Ureter (tissue), 1 donor: ENCODE measurements at regions not wholly inside any gene's neighbourhood (a gene's known extent, or its start where the extent isn't known, plus 50 kb on each side); places are given as distances from the start of the nearest gene placed in this dataset.

ENCODE experiments used
- DNase-seq: peaks from one replicate; pipeline ENCODE4 v3.0.0-alpha.2; 2020; ENCODE audit warnings: low spot score
- donor health status: DM: yes; HTN: yes; CAD: no.

DNA sequence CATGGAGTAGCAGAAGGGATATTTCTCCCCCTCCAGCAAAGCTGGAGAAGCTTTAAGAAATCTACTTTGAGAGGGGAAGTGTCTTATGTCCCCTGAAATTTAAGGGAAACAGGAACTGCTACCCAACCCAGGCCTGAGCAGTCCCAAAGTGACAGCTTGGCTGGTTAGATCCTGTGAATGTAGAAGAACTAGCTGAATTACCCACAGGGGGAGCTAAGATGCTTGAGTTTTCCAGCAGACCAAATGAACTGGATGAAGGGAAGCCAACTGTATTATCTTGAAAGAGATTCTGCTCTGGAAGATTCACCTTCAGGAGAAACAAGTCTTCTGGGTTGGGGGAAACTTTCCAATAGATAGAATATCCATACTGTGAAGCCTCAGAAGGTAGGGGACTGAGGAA, 303.3 kb upstream of the MMS22L start:
- DNase-seq: no peak

DNA sequence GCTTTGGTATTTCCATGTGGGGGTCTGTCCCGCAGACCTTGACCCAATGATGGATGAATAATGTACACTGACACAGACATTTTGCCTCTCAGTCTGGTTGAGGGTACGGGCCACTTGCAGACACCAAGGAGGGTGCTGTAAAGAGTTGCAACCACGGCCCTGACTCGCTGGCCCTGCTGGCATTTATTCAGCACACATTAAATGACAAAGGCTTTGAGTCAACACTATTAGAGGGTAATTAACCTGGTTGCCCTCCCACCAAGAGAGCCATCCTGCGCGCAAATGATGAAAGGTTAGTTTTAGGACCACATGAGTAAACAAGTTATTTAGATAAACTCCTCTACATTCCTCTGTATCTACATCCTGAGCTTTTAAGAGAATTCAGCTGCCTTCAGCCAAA, 308.9 kb upstream of the MMS22L start:
- DNase-seq: no peak

DNA sequence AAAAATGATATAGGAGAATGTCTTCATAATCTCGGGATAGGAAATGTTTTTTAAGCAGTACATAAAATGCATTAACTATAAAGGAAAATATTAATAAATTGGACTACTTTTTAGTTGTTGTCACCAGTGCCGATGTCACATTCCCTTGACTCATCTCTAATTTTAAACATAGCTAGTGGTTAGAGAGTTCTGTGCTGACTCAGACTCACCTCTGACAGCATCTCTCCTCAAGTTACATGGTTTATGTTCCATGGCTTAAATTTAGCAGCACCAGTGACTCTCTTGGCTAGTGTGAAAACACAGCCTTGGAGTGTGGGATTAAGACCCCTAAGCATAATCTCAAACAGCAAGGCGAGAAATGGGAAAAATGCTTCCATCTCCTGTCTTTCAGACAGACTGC, 311.8 kb upstream of the MMS22L start:
- DNase-seq: no peak

DNA sequence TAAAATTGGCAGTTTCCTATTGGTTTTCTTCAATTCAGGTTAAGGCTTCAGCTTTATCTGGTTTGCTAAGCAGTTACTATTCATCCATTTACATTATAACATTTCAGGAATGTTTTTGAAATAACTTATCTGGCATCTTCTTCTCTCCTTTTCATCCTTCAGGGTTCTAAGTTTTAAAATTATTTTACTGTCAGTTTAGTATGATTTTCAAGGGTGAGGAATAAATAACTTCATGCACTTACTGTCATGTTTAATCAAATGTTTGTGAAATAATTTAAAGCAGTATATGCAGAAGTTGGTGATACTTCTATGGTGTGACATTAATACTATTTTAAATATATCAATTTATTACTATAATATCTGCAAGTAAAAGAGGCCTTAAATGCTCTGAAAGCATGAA, 338.1 kb upstream of the MMS22L start:
- DNase-seq: no peak

- DNase-seq: no peak
Measured at GRCh38 chr6:97626671-97627441, 343.8 kb upstream of the MMS22L start.

DNA sequence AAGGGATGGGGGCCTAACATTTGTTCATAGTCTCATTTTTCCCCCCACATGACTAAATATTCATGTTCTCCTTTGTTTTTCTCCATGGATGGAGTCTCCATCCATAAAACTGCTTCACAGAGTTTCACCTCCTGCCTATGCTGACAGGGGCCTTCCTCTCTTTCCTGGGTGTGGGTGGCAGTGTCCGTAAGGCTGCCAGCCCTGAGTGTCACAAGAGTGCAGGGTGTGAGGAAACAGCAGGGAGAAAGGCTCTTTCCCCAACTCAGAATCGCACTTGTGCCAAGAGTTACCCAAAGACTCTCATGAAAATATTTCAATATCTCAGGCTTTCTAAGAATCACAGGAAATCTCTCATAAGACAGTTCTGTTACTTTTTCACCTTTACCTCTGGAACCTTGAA, 346.2 kb upstream of the MMS22L start:
- no peak for DNase-seq

GRCh38 chr6:97630604-97631003, 347.6 kb upstream of the MMS22L start:
- no peak for DNase-seq

- no peak for DNase-seq
Measured at GRCh38 chr6:97632341-97632740, 349.3 kb upstream of the MMS22L start.

DNA sequence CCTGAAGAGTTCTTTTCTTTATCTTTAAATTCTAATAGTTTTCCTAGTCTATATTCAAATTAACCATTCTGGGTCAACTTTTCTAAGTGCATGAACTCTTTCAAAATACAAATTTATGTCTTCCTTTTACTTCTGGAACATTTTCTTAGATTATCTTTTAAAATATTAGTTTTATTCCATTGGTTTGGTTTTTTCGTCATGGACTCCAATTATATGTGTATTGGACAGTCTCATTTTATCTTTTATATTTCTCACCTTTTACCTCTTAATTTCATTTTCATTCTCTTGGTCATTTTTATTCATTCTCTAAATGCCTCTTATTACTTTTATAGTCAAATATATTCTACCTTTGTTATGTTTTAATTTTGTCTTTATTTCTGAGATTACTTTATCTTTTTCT, 356.7 kb upstream of the MMS22L start:
- DNase-seq: no peak

DNA sequence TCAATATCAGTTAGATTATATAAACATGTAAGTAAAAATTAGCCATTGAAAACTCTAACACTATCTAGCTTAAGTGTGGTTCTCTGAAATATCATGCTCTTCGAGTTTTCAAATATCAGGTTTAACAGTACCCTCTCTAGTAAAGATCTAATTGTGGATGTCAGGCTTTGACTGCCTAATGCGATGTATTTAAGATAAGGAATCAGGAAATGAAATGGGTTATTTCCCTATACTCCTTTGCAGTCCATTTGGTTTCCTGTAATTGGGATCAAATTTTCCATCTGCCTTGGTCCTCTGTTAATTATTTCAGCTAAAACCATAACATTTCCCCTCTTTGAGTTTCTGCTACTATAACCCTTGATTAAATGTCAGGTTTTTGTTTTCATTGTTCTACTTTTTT, 361.3 kb upstream of the MMS22L start:
- DNase-seq: no peak

DNA sequence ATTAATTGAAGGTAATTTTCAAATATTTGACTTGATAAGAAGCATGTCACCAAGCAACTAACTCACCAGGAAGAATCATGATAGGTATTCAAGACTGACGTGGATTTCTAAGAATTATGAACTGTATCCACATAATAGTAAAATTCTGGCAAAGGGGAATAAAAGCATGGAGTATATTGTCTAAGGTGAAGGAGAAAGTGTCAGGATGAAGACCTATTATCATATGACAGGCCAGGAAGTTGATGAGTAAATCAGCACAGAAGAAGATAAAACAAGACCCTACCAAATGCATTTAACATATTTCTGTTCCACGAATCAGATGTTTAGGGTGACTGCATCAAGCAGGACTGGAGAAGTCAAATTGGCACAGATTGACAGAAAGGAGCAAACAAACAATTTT, 362.7 kb upstream of the MMS22L start:
- no peak for DNase-seq

- no peak for DNase-seq
Measured at GRCh38 chr6:97653076-97653475, 370.1 kb upstream of the MMS22L start.

DNA sequence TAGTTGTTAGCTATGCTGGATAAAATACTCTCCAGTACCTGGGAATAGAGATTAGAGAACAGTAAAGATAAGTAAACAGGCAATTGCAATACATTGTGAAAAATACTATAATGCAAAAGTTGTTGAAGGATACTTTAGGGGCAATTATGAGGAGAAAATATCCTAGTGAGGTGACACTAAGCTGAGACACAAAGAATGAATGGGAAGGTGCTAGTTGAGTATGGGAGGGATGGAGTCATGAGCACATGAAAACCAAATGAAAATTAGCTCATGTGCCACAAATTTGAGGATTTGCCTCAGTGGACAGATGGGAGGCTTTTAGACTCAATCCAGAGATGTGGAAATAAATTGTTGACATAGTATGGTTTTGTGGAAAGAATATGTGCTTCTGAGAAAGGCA, 370.5 kb upstream of the MMS22L start:
- no peak for DNase-seq

DNA sequence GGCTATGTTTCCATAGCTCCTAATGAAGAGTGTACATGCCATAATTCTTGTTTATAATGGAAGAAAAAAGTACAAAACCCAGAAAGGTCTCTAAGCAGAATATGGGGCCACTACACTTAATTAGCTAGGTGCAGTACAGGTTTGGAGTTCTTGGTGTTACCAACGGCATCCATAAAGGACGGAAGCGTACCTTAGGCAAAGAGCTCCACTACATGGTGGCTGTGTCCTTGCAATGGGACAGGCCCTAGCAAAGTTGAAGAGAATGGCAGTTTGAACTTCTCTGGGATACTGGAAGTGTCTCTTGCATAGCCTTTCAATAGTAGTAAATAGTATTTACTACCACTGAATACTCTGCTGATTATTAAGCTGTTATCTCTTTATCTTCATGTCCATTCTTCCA, 371.7 kb upstream of the MMS22L start:
- DNase-seq: no peak

- DNase-seq: no peak
Measured at GRCh38 chr6:97656236-97656635, 373.2 kb upstream of the MMS22L start.

- no peak for DNase-seq
Measured at GRCh38 chr6:97656706-97657350, 373.8 kb upstream of the MMS22L start.

- no peak for DNase-seq
Measured at GRCh38 chr6:97658090-97658489, 375.1 kb upstream of the MMS22L start.

- no peak for DNase-seq
Measured at GRCh38 chr6:97663252-97663651, 380.2 kb upstream of the MMS22L start.

GRCh38 chr6:97665446-97665845, 382.4 kb upstream of the MMS22L start:
- DNase-seq: no peak

DNA sequence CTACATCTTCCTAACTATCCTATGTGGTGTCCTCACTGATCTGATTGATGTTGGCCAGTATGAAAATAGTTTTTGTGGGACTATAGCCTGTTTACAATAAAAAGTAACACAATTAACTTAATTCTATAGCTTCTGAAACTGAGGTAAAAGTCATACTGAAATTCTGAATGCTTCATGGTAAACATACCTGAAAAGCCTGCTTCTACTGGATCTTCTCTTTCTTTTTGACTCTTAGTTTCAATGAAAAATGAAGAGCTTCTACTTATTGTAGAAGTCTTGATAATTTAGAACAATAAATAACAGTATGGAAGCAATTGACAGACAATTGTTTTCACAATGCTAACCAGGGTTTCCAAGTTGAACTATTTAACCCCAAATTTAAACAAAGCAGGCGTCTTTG, 383.9 kb upstream of the MMS22L start:
- DNase-seq: no peak

DNA sequence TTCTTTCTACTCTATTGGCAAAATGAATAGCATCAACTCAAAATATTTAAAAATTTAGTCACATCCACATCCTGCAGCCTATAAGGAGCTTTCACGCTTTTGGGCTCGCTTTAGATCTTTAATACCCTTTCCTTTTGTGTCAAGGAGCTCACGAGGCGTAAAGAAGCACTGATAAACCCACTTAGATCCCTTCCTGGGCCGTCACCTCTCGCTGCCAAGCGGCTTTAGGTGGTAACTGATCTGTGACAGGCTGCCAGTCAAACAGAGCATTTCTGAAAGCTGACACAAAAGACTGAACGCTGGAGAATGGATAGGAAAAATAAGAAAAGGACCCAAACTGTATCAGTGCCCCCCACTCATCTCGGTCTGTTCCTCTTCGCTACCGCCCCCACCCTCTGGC, 385.7 kb upstream of the MMS22L start:
- no peak for DNase-seq

GRCh38 chr6:97669191-97670031, 386.4 kb upstream of the MMS22L start:
- DNase-seq: no peak

- DNase-seq: no peak
Measured at GRCh38 chr6:97674802-97675201, 391.8 kb upstream of the MMS22L start.
